H1 (cell line): ENCODE measurements at regions not wholly inside any gene's neighbourhood (a gene's known extent, or its start where the extent isn't known, plus 50 kb on each side); places are given as distances from the start of the nearest gene placed in this dataset.
A peak's percentile ranks its signal among the peaks of the same experiment; 100 is the strongest.

Source experiments
- CTCF ChIA-PET: fragments of 300-600 bp; sonication (Branson Sonifier 250); formaldehyde crosslinking; loops from one replicate; lab custom pipeline; 2021; ENCODE audit not compliant: partially characterized antibody; lab: Charles Lee
- POLR2A ChIA-PET: fragments of 300-600 bp; sonication (Branson Sonifier 250); formaldehyde crosslinking; loops from one replicate; lab custom pipeline; 2021; ENCODE audit warnings: inconsistent platforms; ENCODE audit not compliant: partially characterized antibody; lab: Charles Lee
- DNase-seq, 2 experiments: peaks; one replicate each; pipeline versions ENCODE4 v3.0.0 to v3.0.0-alpha.2; 2010 to 2022; ENCODE audit warnings: low spot score in 2 of 2, low read depth in 1 of 2, mixed read lengths in 1 of 2
- FAIRE-seq: peaks from 2 replicates; lab custom pipeline; 2011; peaks lifted over from hg19 to GRCh38; lab: Jason Lieb, UNC
- H2AFZ ChIP-seq: 2 replicates; pipeline ENCODE4 v1.8.1; 2012; ENCODE audit warnings: low read length, inconsistent platforms
- H2AK5ac ChIP-seq: 2 replicates; pipeline ENCODE4 v1.6.1; 2013; ENCODE audit warnings: low read depth, low read length
- H2BK120ac ChIP-seq: replicated peaks from 2 replicates; pipeline ENCODE3; 2013; ENCODE audit warnings: low read depth, low read length, inconsistent platforms
- H2BK12ac ChIP-seq: 2 replicates; pipeline ENCODE4 v1.6.1; 2013; ENCODE audit warnings: low read depth, low read length
- H2BK15ac ChIP-seq: 2 replicates; pipeline ENCODE4 v1.6.1; 2013; ENCODE audit warnings: low read length
- H2BK20ac ChIP-seq: 2 replicates; pipeline ENCODE4 v1.6.1; 2013; ENCODE audit warnings: low read length
- H2BK5ac ChIP-seq: 2 replicates; pipeline ENCODE4 v1.6.1; 2013; ENCODE audit warnings: low read depth, low read length
- H3K14ac ChIP-seq: 2 replicates; pipeline ENCODE4 v1.6.1; 2013; ENCODE audit warnings: inconsistent platforms; ENCODE audit not compliant: insufficient read length
- H3K18ac ChIP-seq: 2 replicates; pipeline ENCODE4 v1.6.1; 2013; ENCODE audit warnings: low read length; ENCODE audit errors: extremely low read depth
- H3K23ac ChIP-seq: 2 replicates; pipeline ENCODE4 v1.6.1; 2013; ENCODE audit warnings: inconsistent platforms; ENCODE audit not compliant: insufficient read length
- H3K23me2 ChIP-seq: 2 replicates; pipeline ENCODE4 v1.6.1; 2013; ENCODE audit warnings: low read depth, low read length
- H3K27ac ChIP-seq: 2 replicates; pipeline ENCODE4 v1.6.1; 2011; ENCODE audit warnings: low read depth, low read length, inconsistent platforms
- H3K27me3 ChIP-seq, 4 experiments: replicated peaks in 1 of 4; 1 replicate in 1 of 4; 2 replicates in 3 of 4; pipeline versions ENCODE4 v1.6.1 to v1.8.1; 2011 to 2013; ENCODE audit warnings: low read length in 3 of 4, mild to moderate bottlenecking in 3 of 4, inconsistent platforms in 2 of 4, mixed read lengths in 2 of 4, moderate library complexity in 1 of 4; ENCODE audit not compliant: control insufficient read depth in 3 of 4, insufficient read depth in 3 of 4; ENCODE audit errors: extremely low read depth in 1 of 4
- H3K36me3 ChIP-seq, 4 experiments: 2 replicates each; pipeline versions ENCODE4 v1.6.1 to v1.8.1; 2011 to 2013; ENCODE audit warnings: mild to moderate bottlenecking in 4 of 4, low read length in 3 of 4, moderate library complexity in 2 of 4, control low read depth in 1 of 4, inconsistent platforms in 1 of 4; ENCODE audit not compliant: insufficient read depth in 4 of 4, control insufficient read depth in 2 of 4
- H3K4ac ChIP-seq: replicated peaks from 2 replicates; pipeline ENCODE3; 2013; ENCODE audit warnings: low read length, low read depth, mixed read lengths, inconsistent platforms; ENCODE audit not compliant: insufficient read length
- H3K4me1 ChIP-seq, 4 experiments: replicated peaks in 1 of 4; 1 replicate in 1 of 4; 2 replicates in 3 of 4; pipeline versions ENCODE4 v1.6.1 to v1.8.1; 2011 to 2013; ENCODE audit warnings: low read length in 3 of 4, inconsistent platforms in 2 of 4, mixed read lengths in 1 of 4; ENCODE audit not compliant: insufficient read depth in 4 of 4, control insufficient read depth in 3 of 4
- H3K4me2 ChIP-seq, 2 experiments: 2 replicates each; pipeline versions ENCODE4 v1.6.1 to v1.8.1; 2011 to 2013; ENCODE audit warnings: low read depth in 2 of 2, low read length in 2 of 2, control low read depth in 1 of 2, inconsistent platforms in 1 of 2, mild to moderate bottlenecking in 1 of 2; ENCODE audit not compliant: insufficient read depth in 1 of 2
- H3K4me3 ChIP-seq, 4 experiments: fragments of 200-600, 300-600 bp in 1 of 4; sonication (generic), shearing (Covaris generic), sonication (Bioruptor Twin) in 1 of 4; 2 replicates each; pipeline versions ENCODE4 v1.5.1 to v1.8.1; 2011 to 2016; ENCODE audit warnings: low read length in 4 of 4, low read depth in 3 of 4, control low read depth in 2 of 4, inconsistent platforms in 2 of 4, mild to moderate bottlenecking in 2 of 4, mixed read lengths in 1 of 4, moderate library complexity in 1 of 4; ENCODE audit not compliant: insufficient read depth in 2 of 4; ENCODE audit errors: extremely low read depth in 1 of 4
- H3K56ac ChIP-seq: replicated peaks from 2 replicates; pipeline ENCODE3; 2013; ENCODE audit warnings: low read depth, mild to moderate bottlenecking, mixed read lengths, low read length, inconsistent platforms; ENCODE audit not compliant: insufficient read length
- H3K79me1 ChIP-seq: 2 replicates; pipeline ENCODE4 v1.6.1; 2013; ENCODE audit warnings: low read depth, low read length, control low read depth
- H3K79me2 ChIP-seq, 2 experiments: 2 replicates each; pipeline versions ENCODE4 v1.6.1 to v1.8.1; 2012 to 2013; ENCODE audit warnings: low read length in 2 of 2, mild to moderate bottlenecking in 2 of 2, inconsistent platforms in 1 of 2; ENCODE audit not compliant: insufficient read depth in 2 of 2, control insufficient read depth in 1 of 2
- H3K9ac ChIP-seq, 4 experiments: replicated peaks in 1 of 4; 1 replicate in 1 of 4; 2 replicates in 3 of 4; pipeline versions ENCODE4 v1.6.1 to v1.8.1; 2011 to 2013; ENCODE audit warnings: low read depth in 3 of 4, low read length in 3 of 4, control low read depth in 2 of 4, mild to moderate bottlenecking in 2 of 4, moderate library complexity in 2 of 4, inconsistent platforms in 1 of 4; ENCODE audit errors: extremely low read depth in 1 of 4
- H3K9me3 ChIP-seq, 2 experiments: 2 replicates each; pipeline versions ENCODE4 v1.6.1 to v1.8.1; 2012 to 2013; ENCODE audit warnings: mild to moderate bottlenecking in 2 of 2, moderate library complexity in 2 of 2, control low read depth in 1 of 2, inconsistent platforms in 1 of 2, low read depth in 1 of 2, low read length in 1 of 2, mixed read lengths in 1 of 2; ENCODE audit not compliant: insufficient read depth in 2 of 2
- H4K20me1 ChIP-seq, 2 experiments: replicated peaks in 1 of 2; 2 replicates each; pipeline versions ENCODE3 to v1.8.1; 2011 to 2013; ENCODE audit warnings: inconsistent platforms in 2 of 2, low read length in 2 of 2, mild to moderate bottlenecking in 1 of 2; ENCODE audit not compliant: insufficient read depth in 2 of 2, control insufficient read depth in 1 of 2
- H4K5ac ChIP-seq: 2 replicates; pipeline ENCODE4 v1.6.1; 2013; ENCODE audit warnings: low read length, low read depth, mixed read lengths, inconsistent platforms; ENCODE audit not compliant: insufficient read length
- H4K8ac ChIP-seq: 2 replicates; pipeline ENCODE4 v1.8.0; 2013; ENCODE audit warnings: mild to moderate bottlenecking, moderate library complexity, low read length, inconsistent platforms; ENCODE audit not compliant: insufficient read depth; ENCODE audit errors: extremely low read depth
- H4K91ac ChIP-seq: replicated peaks from 2 replicates; pipeline ENCODE3; 2013; ENCODE audit warnings: low read length, mixed read lengths, inconsistent platforms; ENCODE audit not compliant: insufficient read length
- KDM4A ChIP-seq: IDR thresholded peaks from one replicate; pipeline ENCODE4 v1.7.1; 2012; ENCODE audit warnings: low read depth, mild to moderate bottlenecking, moderate library complexity, low read length, inconsistent platforms; ENCODE audit not compliant: severe bottlenecking
- RAD21 ChIP-seq, 2 experiments: IDR thresholded peaks in 1 of 2; conservative IDR thresholded peaks in 1 of 2; 2 replicates each; pipeline ENCODE4 v1.6.1; 2011; ENCODE audit warnings: low read depth in 2 of 2, low read length in 2 of 2, improper control_type of control experiment in 1 of 2, inconsistent platforms in 1 of 2, mild to moderate bottlenecking in 1 of 2, moderate library complexity in 1 of 2
- SIX5 ChIP-seq: IDR thresholded peaks from 2 replicates; pipeline ENCODE4 v1.6.1; 2011; ENCODE audit warnings: mild to moderate bottlenecking, low read depth, low read length
- WGBS, 2 experiments: shearing (Covaris generic) in 1 of 2; methylation state at CpG; one replicate each; pipeline versions ENCODE4 v1.1.6 to v1.1.7; 2013 to 2015; ENCODE audit warnings: low lambda C conversion rate in 2 of 2, mixed read lengths in 2 of 2, inconsistent platforms in 1 of 2, low coverage in 1 of 2, missing lambda C conversion rate in 1 of 2; ENCODE audit not compliant: insufficient replicate concordance in 2 of 2, insufficient coverage in 1 of 2, insufficient read length in 1 of 2; ENCODE audit errors: extremely low coverage in 1 of 2, missing lambda C conversion rate in 1 of 2; 5-methylcytosine and 5-hydroxymethylcytosine counted together

DNA sequence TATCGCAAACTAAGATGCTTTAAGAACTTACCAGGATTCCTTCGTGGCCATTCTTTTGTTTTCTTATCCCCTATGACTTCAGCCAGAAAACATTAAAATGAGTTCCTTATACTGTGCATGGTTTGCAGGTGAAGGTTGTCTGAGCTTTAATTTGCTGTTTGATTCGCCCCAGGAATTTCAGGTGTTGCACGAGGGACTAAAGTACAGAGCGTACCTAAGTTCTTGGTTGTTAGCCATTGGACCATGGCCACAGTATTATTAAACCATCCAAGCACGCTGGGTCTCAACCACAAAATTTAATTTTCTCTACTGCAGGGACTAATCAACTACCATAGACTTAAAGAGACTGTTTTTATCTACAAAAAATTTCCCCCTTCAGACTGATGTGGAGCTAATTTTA, 208.4 kb upstream of the MPDZ start:
- Histone ChIP-seq H3K4me2 (no peak overlapping the region), H2BK120ac (peak overlapping the region; percentile 70), H4K8ac (no peak overlapping the region), H4K20me1 (no peaks in the 10 kb centered on the region), H2AFZ (no peak overlapping the region), H3K4me1 (peaks cover 4 to 19% (median 16%) of the 10 kb centered on the region in 4 experiments; a peak in 5 of 7 replicates), H3K36me3 (no peaks in the 10 kb centered on the region), H3K9ac (no peak overlapping the region), H3K56ac (no peak overlapping the region), H2BK15ac (no peak overlapping the region), H3K18ac (no peak overlapping the region), H3K4me3 (no peak overlapping the region), H2AK5ac (no peak overlapping the region), H2BK12ac (no peak overlapping the region), H3K9me3 (no peaks in the 10 kb centered on the region), H3K23me2 (no peaks in the 10 kb centered on the region), H4K5ac (no peak overlapping the region), H3K79me2 (no peaks in the 10 kb centered on the region), H4K91ac (peak overlapping the region; percentile 76), H3K27ac (no peak overlapping the region), H3K4ac (no peak overlapping the region), H3K79me1 (no peaks in the 10 kb centered on the region), H2BK5ac (0 out of 2 replicates have a peak overlapping the region, but pooled peaks have one; percentile 17), H3K27me3 (no peaks in the 10 kb centered on the region), H3K14ac (no peak overlapping the region), H2BK20ac (peak overlapping the region; percentile 90; the same call in 1 of the 2 replicates), H3K23ac (no peak overlapping the region)
- ChIA-PET CTCF (no interaction called here), POLR2A (no interaction called here)
- TF ChIP-seq RAD21 (IDR thresholded peaks at IDR 0.05 in 1 of 2, conservative IDR thresholded peaks at IDR 0.05 in 1 of 2; ENCODE audit: low read depth in 2 of 2, low read length in 2 of 2) = no peak
- no peak for TF ChIP-seq SIX5
- no peak for TF ChIP-seq KDM4A
- WGBS, 2 experiments = 83% methylated on average over 6 of the region's 6 CpGs; no CpG with 5 or more reads in 1 of the 2 experiments
- FAIRE-seq (no peak), DNase-seq (no peak)
